Stimulated activated CD8-positive, alpha-beta memory T cell treated with anti-CD3 and anti-CD28 coated beads, Interleukin-2, amount 100 ng/mL, for 1 hour (primary cell): ENCODE measurements at regions not wholly inside any gene's neighbourhood (a gene's known extent, or its start where the extent isn't known, plus 50 kb on each side); places are given as distances from the start of the nearest gene placed in this dataset.

ENCODE experiments used
- DNase-seq, 2 donors: peaks; one replicate each; pipeline ENCODE4 v3.0.0-alpha.2; 2020; ENCODE audit warnings: low read depth in 2 of 2

GRCh38 chr9:79301551-79302391 lies 270.0 kb upstream of the TLE4 start:
- no peak for DNase-seq

- no peak for DNase-seq
Measured at GRCh38 chr9:79302569-79302968, 269.2 kb upstream of the TLE4 start.

GRCh38 chr9:79308012-79308411 lies 263.8 kb upstream of the TLE4 start:
- no peak for DNase-seq

- no peak for DNase-seq
Measured at GRCh38 chr9:79312686-79313421, 258.9 kb upstream of the TLE4 start.

GRCh38 chr9:79325501-79325900 lies 246.3 kb upstream of the TLE4 start:
- no peak for DNase-seq

- DNase-seq = no peak
Measured at GRCh38 chr9:79329861-79330260, 241.9 kb upstream of the TLE4 start.

DNA sequence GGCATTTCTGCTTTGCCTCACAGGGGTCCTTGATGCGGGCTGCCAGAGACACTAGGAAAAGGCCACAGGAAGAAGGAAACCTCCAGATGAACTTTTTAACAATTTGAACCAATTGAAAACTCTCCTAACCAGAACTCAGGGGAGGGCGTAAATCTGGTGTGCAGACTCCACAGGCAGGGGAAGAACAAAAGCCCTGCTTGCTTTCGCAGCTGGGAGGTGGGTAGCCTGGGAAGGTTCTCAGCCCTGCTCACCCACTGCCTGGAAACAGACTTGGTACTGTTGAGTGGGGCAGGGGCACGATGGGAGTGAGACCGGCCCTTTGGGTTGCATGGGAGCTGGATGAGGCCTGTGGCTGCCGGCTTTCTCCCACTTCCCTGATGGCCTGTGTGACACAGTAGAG lies 237.8 kb upstream of the TLE4 start:
- DNase-seq = no peak

- no peak for DNase-seq
Measured at GRCh38 chr9:79334711-79335110, 237.1 kb upstream of the TLE4 start.

GRCh38 chr9:79335987-79336386 lies 235.8 kb upstream of the TLE4 start:
- no peak for DNase-seq

- DNase-seq = no peak
Measured at GRCh38 chr9:79341561-79341960, 230.2 kb upstream of the TLE4 start.

DNA sequence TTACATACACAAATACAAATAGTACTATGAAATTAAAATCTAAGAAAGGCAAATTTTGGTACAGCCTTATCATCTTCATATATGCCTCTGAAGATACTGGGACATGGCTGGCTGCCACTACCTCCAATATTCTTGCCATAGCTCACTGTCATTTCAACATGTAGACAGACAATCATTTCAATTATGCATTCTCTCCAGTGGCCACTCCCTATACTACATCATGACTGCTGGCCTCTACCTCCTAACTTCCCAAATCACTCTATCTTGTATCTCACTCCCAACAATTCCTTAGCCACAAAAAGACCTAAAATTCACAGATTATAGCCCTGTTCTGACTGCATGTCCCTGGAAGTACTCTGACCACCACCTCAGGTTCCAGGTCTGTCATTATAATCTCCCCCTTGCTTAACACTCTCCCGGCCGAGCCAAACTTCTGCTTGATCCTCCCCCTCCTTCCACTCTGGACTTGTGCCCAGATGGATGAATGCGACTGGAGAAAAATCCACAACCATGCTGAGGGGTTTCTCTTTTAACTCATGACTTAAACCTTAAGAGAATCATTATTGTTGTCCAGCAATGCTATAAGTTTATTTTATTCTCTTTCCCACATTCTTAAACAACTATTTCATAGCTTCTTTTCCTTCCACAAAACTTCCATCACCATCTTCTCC lies 225.3 kb upstream of the TLE4 start:
- no peak for DNase-seq

- DNase-seq = no peak
Measured at GRCh38 chr9:79352322-79352721, 219.4 kb upstream of the TLE4 start.

- no peak for DNase-seq
Measured at GRCh38 chr9:79353856-79354520, 217.8 kb upstream of the TLE4 start.

DNA sequence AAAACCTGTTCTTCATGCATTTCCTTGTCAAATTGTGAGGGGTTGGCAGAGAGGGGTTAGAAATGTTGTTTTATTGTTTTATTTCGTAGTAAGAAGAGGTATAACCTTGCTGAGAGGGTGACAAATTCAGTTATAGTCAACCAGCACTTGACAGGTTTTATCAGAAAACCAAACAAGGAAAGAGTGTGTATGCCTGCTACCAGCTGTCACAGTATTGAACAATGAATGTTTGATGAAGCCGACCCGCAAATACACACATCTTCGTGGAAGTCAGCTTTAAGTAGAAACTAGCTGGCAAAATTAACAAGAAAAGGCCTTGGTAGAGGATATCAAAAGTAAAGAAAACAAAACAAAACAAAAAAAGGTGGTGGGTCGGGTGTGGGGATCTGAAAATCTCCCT lies 214.6 kb upstream of the TLE4 start:
- DNase-seq = no peak

DNA sequence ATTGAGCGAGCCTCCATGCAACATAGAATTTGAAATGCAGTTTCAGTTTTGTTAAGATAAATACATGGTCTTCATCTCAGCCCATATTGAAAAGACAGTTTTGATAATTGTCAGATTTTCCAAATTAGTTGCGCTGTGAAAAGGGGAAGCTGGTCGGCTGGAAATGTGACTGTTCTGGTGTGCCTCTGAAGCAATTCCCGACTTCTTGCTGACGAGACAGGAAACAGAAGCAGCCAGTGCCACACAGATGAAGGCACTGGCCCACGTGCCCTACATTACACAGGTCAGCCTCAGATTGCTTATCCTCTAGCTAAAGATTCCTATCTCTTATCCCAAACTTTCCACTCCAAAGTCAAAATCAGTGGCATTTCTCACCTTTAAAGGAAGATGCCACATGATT lies 214.1 kb upstream of the TLE4 start:
- DNase-seq = no peak

GRCh38 chr9:79360387-79361347 lies 211.1 kb upstream of the TLE4 start:
- DNase-seq = no peak

DNA sequence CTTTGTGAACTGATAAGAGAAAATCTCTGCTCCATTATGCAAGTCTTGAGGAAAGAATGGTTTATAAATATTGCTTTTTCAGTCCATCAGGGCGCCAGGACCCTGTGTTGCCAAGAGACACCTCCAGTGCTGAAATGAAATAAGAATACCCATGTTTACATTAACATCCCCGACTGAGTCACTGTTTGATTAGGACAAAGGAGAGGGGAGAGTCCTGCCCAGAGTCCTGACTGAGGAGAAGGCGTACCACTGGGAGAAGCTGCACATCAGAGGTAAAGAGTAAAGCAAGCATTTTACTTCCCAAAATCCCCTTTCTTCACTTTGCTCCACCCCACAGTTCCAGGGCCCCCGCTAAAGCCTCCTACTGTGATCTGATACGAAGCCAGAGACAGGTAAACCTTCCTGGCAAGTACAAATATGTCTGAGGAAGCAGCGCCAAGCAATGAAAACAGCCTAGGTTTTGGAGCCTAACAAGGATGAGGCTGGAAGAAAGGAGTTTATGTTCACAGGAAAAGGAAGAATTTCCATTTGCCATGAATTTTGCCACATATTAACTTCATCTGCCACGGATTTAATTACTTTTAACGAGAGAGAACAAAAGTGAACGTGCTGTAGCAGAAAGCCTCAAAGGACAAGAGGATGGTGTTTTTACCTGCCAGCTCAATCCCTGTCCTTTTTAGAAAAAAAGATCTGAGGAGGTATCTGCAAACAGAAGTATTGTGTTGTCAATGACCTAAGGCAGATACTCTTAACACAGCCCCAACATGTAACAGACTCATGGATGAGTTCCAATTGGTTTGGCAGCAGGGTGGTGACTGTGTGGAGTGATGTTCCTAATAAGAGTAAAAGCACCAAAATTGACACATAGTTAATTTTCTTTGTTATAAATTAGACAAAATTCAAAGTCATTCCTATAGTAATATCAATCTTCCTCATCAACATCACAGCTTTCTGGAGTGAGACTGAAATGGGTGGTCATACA lies 209.4 kb upstream of the TLE4 start:
- DNase-seq = no peak

- no peak for DNase-seq
Measured at GRCh38 chr9:79369676-79370075, 202.1 kb upstream of the TLE4 start.

- no peak for DNase-seq
Measured at GRCh38 chr9:79371301-79371700, 200.5 kb upstream of the TLE4 start.
